ENCODE measurements at regions not wholly inside any gene's neighbourhood (a gene's known extent, or its start where the extent isn't known, plus 50 kb on each side); places are given as distances from the start of the nearest gene placed in this dataset.

GRCh38 chr1:67559222-67559700 is 125.7 kb upstream of the GADD45A start:
- Histone ChIP-seq H3K27ac (no peak overlapping the region), H3K9ac (no peak overlapping the region), H3K27me3 (ENCODE audit: insufficient read depth, low read depth) (no peaks in the 10 kb centered on the region), H3K4me2 (no peak overlapping the region), H3K4me3 (IDR thresholded peaks at IDR 0.05; ENCODE audit: insufficient read depth, low read depth, low read length) (no peak overlapping the region), H3K4me1 (ENCODE audit: low read depth, poor library complexity, severe bottlenecking) (peaks cover 11% of the 10 kb centered on the region), H2AFZ (ENCODE audit: low read depth) (no peak overlapping the region), H3K79me2 (ENCODE audit: insufficient read depth, low read depth) (no peaks in the 10 kb centered on the region), H4K20me1 (ENCODE audit: insufficient read depth) (no peaks in the 10 kb centered on the region), H3K36me3 (ENCODE audit: insufficient read depth) (no peaks in the 10 kb centered on the region)
- TF ChIP-seq CTCF (conservative IDR thresholded peaks at IDR 0.05; ENCODE audit: low read depth, low read length), result no peak

GRCh38 chr1:67560580-67561255 is 124.3 kb upstream of the GADD45A start:
- Histone ChIP-seq H3K36me3 (ENCODE audit: insufficient read depth) (no peaks in the 10 kb centered on the region), H3K9ac (no peak overlapping the region), H3K4me1 (ENCODE audit: low read depth, poor library complexity, severe bottlenecking) (peaks cover 11% of the 10 kb centered on the region), H3K4me3 (IDR thresholded peaks at IDR 0.05; ENCODE audit: insufficient read depth, low read depth, low read length) (no peak overlapping the region), H3K4me2 (no peak overlapping the region), H3K79me2 (ENCODE audit: insufficient read depth, low read depth) (no peaks in the 10 kb centered on the region), H4K20me1 (ENCODE audit: insufficient read depth) (no peaks in the 10 kb centered on the region), H2AFZ (ENCODE audit: low read depth) (no peak overlapping the region), H3K27me3 (ENCODE audit: insufficient read depth, low read depth) (no peaks in the 10 kb centered on the region), H3K27ac (no peak overlapping the region)
- no peak for TF ChIP-seq CTCF (conservative IDR thresholded peaks at IDR 0.05; ENCODE audit: low read depth, low read length)

GRCh38 chr1:67561704-67562113 is 123.3 kb upstream of the GADD45A start:
- H3K4me3 ChIP-seq (IDR thresholded peaks at IDR 0.05; ENCODE audit: insufficient read depth, low read depth, low read length), result no peak overlapping the region
- peak overlapping the region; percentile 58; the same call in 1 of the 2 replicates for H2AFZ ChIP-seq (ENCODE audit: low read depth)
- H3K4me1 ChIP-seq (ENCODE audit: low read depth, poor library complexity, severe bottlenecking), result peaks cover 11% of the 10 kb centered on the region
- H3K36me3 ChIP-seq (ENCODE audit: insufficient read depth), result no peaks in the 10 kb centered on the region
- peak; percentile 82 for TF ChIP-seq CTCF (conservative IDR thresholded peaks at IDR 0.05; ENCODE audit: low read depth, low read length)
- H4K20me1 ChIP-seq (ENCODE audit: insufficient read depth), result no peaks in the 10 kb centered on the region
- H3K4me2 ChIP-seq, result peak overlapping the region; percentile 47; the same call in 1 of the 2 replicates
- H3K27me3 ChIP-seq (ENCODE audit: insufficient read depth, low read depth), result no peaks in the 10 kb centered on the region
- H3K9ac ChIP-seq, result no peak overlapping the region
- H3K79me2 ChIP-seq (ENCODE audit: insufficient read depth, low read depth), result no peaks in the 10 kb centered on the region
- no peak overlapping the region for H3K27ac ChIP-seq

GRCh38 chr1:67563684-67564083 is 121.3 kb upstream of the GADD45A start:
- H3K4me1 ChIP-seq (ENCODE audit: low read depth, poor library complexity, severe bottlenecking), result peaks cover 11% of the 10 kb centered on the region
- H3K9ac ChIP-seq, result no peak overlapping the region
- H3K4me3 ChIP-seq (IDR thresholded peaks at IDR 0.05; ENCODE audit: insufficient read depth, low read depth, low read length), result no peak overlapping the region
- H3K4me2 ChIP-seq, result no peak overlapping the region
- no peaks in the 10 kb centered on the region for H3K36me3 ChIP-seq (ENCODE audit: insufficient read depth)
- no peak for TF ChIP-seq CTCF (conservative IDR thresholded peaks at IDR 0.05; ENCODE audit: low read depth, low read length)
- no peaks in the 10 kb centered on the region for H3K27me3 ChIP-seq (ENCODE audit: insufficient read depth, low read depth)
- no peak overlapping the region for H3K27ac ChIP-seq
- no peak overlapping the region for H2AFZ ChIP-seq (ENCODE audit: low read depth)
- H3K79me2 ChIP-seq (ENCODE audit: insufficient read depth, low read depth), result no peaks in the 10 kb centered on the region
- no peaks in the 10 kb centered on the region for H4K20me1 ChIP-seq (ENCODE audit: insufficient read depth)
